A549 (cell line): ENCODE measurements at regions not wholly inside any gene's neighbourhood (a gene's known extent, or its start where the extent isn't known, plus 50 kb on each side); places are given as distances from the start of the nearest gene placed in this dataset.

Experiments
- EP300 ChIP-seq, 2 experiments: fragments of >200 bp; sonication (Bioruptor Twin); formaldehyde crosslinking; IDR thresholded peaks; 2 replicates in 1 of 2; 3 replicates in 1 of 2; pipeline ENCODE4 v1.6.1; 2016 to 2017
- POLR2A ChIP-seq: IDR thresholded peaks from 2 replicates; pipeline ENCODE4 v1.6.1; 2012; ENCODE audit warnings: mild to moderate bottlenecking, low read length
- RAD21 ChIP-seq, 2 experiments: fragments of >200 bp in 1 of 2; sonication (Bioruptor Twin) in 1 of 2; formaldehyde crosslinking in 1 of 2; IDR thresholded peaks in 1 of 2; conservative IDR thresholded peaks in 1 of 2; 2 replicates in 1 of 2; 3 replicates in 1 of 2; pipeline ENCODE4 v1.6.1; 2012 to 2018; ENCODE audit warnings: inconsistent platforms in 1 of 2
- RCOR1 ChIP-seq: fragments of 150-350 bp; IDR thresholded peaks from 2 replicates; pipeline ENCODE4 v1.6.1; 2014; ENCODE audit warnings: antibody characterized with exemption, low read length, low read depth
- RFX5 ChIP-seq: fragments of 450-650 bp; IDR thresholded peaks from 2 replicates; pipeline ENCODE4 v1.7.1; 2014; ENCODE audit warnings: antibody characterized with exemption, mild to moderate bottlenecking, moderate library complexity
- TF ChIP-seq, protein P1 (sequence below): fragments of >200 bp; sonication (Bioruptor Twin); formaldehyde crosslinking; IDR thresholded peaks from 3 replicates; pipeline ENCODE4 v1.5.1; 2016

GRCh38 chr1:220338759-220339158 lies 66.5 kb upstream of the RAB3GAP2 start:
- TF ChIP-seq RFX5 (no peak), EP300 (IDR thresholded peaks at IDR 0.05) (no peak), RCOR1 (no peak), POLR2A (no peak), RAD21 (conservative IDR thresholded peaks at IDR 0.05 in 1 of 2, IDR thresholded peaks at IDR 0.05 in 1 of 2) (no peak)
- TF ChIP-seq, protein P1, sequence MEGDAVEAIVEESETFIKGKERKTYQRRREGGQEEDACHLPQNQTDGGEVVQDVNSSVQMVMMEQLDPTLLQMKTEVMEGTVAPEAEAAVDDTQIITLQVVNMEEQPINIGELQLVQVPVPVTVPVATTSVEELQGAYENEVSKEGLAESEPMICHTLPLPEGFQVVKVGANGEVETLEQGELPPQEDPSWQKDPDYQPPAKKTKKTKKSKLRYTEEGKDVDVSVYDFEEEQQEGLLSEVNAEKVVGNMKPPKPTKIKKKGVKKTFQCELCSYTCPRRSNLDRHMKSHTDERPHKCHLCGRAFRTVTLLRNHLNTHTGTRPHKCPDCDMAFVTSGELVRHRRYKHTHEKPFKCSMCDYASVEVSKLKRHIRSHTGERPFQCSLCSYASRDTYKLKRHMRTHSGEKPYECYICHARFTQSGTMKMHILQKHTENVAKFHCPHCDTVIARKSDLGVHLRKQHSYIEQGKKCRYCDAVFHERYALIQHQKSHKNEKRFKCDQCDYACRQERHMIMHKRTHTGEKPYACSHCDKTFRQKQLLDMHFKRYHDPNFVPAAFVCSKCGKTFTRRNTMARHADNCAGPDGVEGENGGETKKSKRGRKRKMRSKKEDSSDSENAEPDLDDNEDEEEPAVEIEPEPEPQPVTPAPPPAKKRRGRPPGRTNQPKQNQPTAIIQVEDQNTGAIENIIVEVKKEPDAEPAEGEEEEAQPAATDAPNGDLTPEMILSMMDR: no peak
